Neuronal stem cell (in vitro differentiated cells): ENCODE measurements at regions not wholly inside any gene's neighbourhood (a gene's known extent, or its start where the extent isn't known, plus 50 kb on each side); places are given as distances from the start of the nearest gene placed in this dataset.

ENCODE experiments used
- DNase-seq: peaks from one replicate; pipeline ENCODE4 v3.0.0-alpha.2; 2013; ENCODE audit warnings: low spot score
- H2AFZ ChIP-seq: one replicate; pipeline ENCODE4 v1.6.1; 2013; ENCODE audit warnings: mild to moderate bottlenecking, low read length, inconsistent platforms
- H2AK5ac ChIP-seq: 2 replicates; pipeline ENCODE4 v1.6.1; 2013; ENCODE audit warnings: low read depth, mild to moderate bottlenecking, inconsistent platforms, low read length, moderate library complexity, mixed read lengths
- H2BK120ac ChIP-seq: 2 replicates; pipeline ENCODE4 v1.6.1; 2013; ENCODE audit warnings: low read depth, mild to moderate bottlenecking, inconsistent platforms, low read length, moderate library complexity, mixed read lengths
- H2BK12ac ChIP-seq: one replicate; pipeline ENCODE4 v1.6.1; 2013; ENCODE audit warnings: low read length, inconsistent platforms
- H2BK15ac ChIP-seq: 2 replicates; pipeline ENCODE4 v1.6.1; 2013; ENCODE audit warnings: mild to moderate bottlenecking, low read length, inconsistent platforms, mixed read lengths
- H2BK5ac ChIP-seq: one replicate; pipeline ENCODE4 v1.6.1; 2013; ENCODE audit warnings: inconsistent platforms, mild to moderate bottlenecking, low read length, moderate library complexity
- H3K14ac ChIP-seq: one replicate; pipeline ENCODE4 v1.6.1; 2013; ENCODE audit warnings: low read length, inconsistent platforms
- H3K18ac ChIP-seq: 2 replicates; pipeline ENCODE4 v1.6.1; 2013; ENCODE audit warnings: low read length, inconsistent platforms
- H3K23ac ChIP-seq: 2 replicates; pipeline ENCODE4 v1.6.1; 2013; ENCODE audit warnings: low read depth, mild to moderate bottlenecking, mixed read lengths, low read length, inconsistent platforms; ENCODE audit not compliant: poor library complexity
- H3K27ac ChIP-seq: replicated peaks from 3 replicates; pipeline ENCODE4 v1.5.1; 2013; ENCODE audit warnings: low read length, inconsistent platforms
- H3K27me3 ChIP-seq, 3 experiments: 2 replicates each; pipeline ENCODE4 v1.6.1; 2013; ENCODE audit warnings: low read length in 3 of 3, mild to moderate bottlenecking in 2 of 3, inconsistent platforms in 1 of 3, low read depth in 1 of 3, mixed read lengths in 1 of 3, moderate library complexity in 1 of 3; ENCODE audit not compliant: control insufficient read depth in 3 of 3, insufficient read depth in 3 of 3
- H3K36me3 ChIP-seq, 2 donors: replicated peaks in 1 of 2; 2 replicates each; pipeline ENCODE4 v1.6.1; 2013; ENCODE audit warnings: low read length in 2 of 2; ENCODE audit not compliant: control insufficient read depth in 2 of 2, insufficient read depth in 2 of 2
- H3K4ac ChIP-seq: 2 replicates; pipeline ENCODE4 v1.6.1; 2013; ENCODE audit warnings: inconsistent platforms, mild to moderate bottlenecking, low read length, moderate library complexity
- H3K4me1 ChIP-seq, 2 donors: 1 replicate in 1 of 2; 2 replicates in 1 of 2; pipeline ENCODE4 v1.6.1; 2013; ENCODE audit warnings: low read length in 2 of 2, low read depth in 1 of 2; ENCODE audit not compliant: control insufficient read depth in 2 of 2, insufficient read depth in 1 of 2
- H3K4me2 ChIP-seq: one replicate; pipeline ENCODE4 v1.6.1; 2013; ENCODE audit warnings: mild to moderate bottlenecking, low read length, inconsistent platforms; ENCODE audit not compliant: insufficient read depth, poor library complexity, severe bottlenecking
- H3K4me3 ChIP-seq, 2 donors: 2 replicates each; pipeline ENCODE4 v1.5.1; 2013; ENCODE audit warnings: low read length in 2 of 2, mild to moderate bottlenecking in 2 of 2, inconsistent platforms in 1 of 2, moderate library complexity in 1 of 2
- H3K79me1 ChIP-seq: one replicate; pipeline ENCODE4 v1.6.1; 2013; ENCODE audit warnings: low read depth, mild to moderate bottlenecking, inconsistent platforms, low read length, moderate library complexity
- H3K9ac ChIP-seq: one replicate; pipeline ENCODE4 v1.6.1; 2013; ENCODE audit warnings: mild to moderate bottlenecking, low read depth, low read length, inconsistent platforms; ENCODE audit not compliant: poor library complexity
- H3K9me3 ChIP-seq, 2 donors: replicated peaks in 1 of 2; 2 replicates each; pipeline versions ENCODE3 to v1.6.1; 2013; ENCODE audit warnings: low read length in 2 of 2, mild to moderate bottlenecking in 2 of 2, inconsistent platforms in 1 of 2, low read depth in 1 of 2, mixed read lengths in 1 of 2, moderate library complexity in 1 of 2; ENCODE audit not compliant: control insufficient read depth in 2 of 2, insufficient read depth in 1 of 2
- H4K8ac ChIP-seq: one replicate; pipeline ENCODE4 v1.6.1; 2013; ENCODE audit warnings: low read depth, mild to moderate bottlenecking, inconsistent platforms, low read length, moderate library complexity
- H4K91ac ChIP-seq: one replicate; pipeline ENCODE4 v1.6.1; 2013; ENCODE audit warnings: low read length, low read depth, mild to moderate bottlenecking, inconsistent platforms; ENCODE audit not compliant: poor library complexity
- WGBS, 2 donors: extraction: QIAGEN DNeasy Blood & Tissue Kit; methylation state at CpG; one replicate each; pipeline ENCODE4 v1.1.7; 2013; ENCODE audit warnings: missing lambda C conversion rate in 2 of 2, mixed read lengths in 1 of 2; ENCODE audit not compliant: insufficient read length in 2 of 2, insufficient replicate concordance in 1 of 2; ENCODE audit errors: extremely low coverage in 2 of 2; 5-methylcytosine and 5-hydroxymethylcytosine counted together

DNA sequence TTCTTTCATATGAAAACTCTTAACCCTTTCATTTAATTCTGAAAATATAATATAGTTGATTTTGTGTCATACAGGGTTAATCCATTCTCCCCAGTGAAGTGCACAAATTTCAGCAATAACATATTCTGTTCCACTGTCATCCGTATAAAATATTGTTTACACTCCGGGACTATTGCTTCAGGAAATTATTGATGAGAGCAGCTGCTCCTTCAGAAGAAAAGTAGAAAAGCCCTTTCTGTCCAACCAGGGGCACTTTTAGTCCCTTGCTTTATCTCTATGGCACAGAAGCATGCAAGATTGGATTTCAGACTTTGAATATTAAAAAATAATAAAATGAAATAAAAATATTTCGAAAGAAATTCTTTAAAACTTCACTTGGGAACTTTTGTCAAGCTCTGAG is 535.7 kb upstream of the SLC39A10 start:
- H4K91ac ChIP-seq: no peak overlapping the region
- H3K9ac ChIP-seq: no peak overlapping the region
- H3K14ac ChIP-seq: no peak overlapping the region
- no peaks in the 10 kb centered on the region for H3K27me3 ChIP-seq
- H2AK5ac ChIP-seq: no peak overlapping the region
- no peaks in the 10 kb centered on the region for H3K4me1 ChIP-seq
- no peaks in the 10 kb centered on the region for H3K9me3 ChIP-seq
- no peak for DNase-seq
- no peak overlapping the region for H3K27ac ChIP-seq
- H3K18ac ChIP-seq: no peak overlapping the region
- H4K8ac ChIP-seq: no peak overlapping the region
- H3K23ac ChIP-seq: no peak overlapping the region
- H3K4me2 ChIP-seq: no peak overlapping the region
- no peak overlapping the region for H2BK120ac ChIP-seq
- no peak overlapping the region for H3K4ac ChIP-seq
- H3K36me3 ChIP-seq: no peaks in the 10 kb centered on the region
- H2BK15ac ChIP-seq: no peak overlapping the region
- H2AFZ ChIP-seq: no peak overlapping the region
- no peak overlapping the region for H2BK12ac ChIP-seq
- WGBS, 2 donors: no CpG with 5 or more reads among the region's 3 CpGs
- no peak overlapping the region for H3K4me3 ChIP-seq
- H3K79me1 ChIP-seq: no peaks in the 10 kb centered on the region
- no peak overlapping the region for H2BK5ac ChIP-seq

DNA sequence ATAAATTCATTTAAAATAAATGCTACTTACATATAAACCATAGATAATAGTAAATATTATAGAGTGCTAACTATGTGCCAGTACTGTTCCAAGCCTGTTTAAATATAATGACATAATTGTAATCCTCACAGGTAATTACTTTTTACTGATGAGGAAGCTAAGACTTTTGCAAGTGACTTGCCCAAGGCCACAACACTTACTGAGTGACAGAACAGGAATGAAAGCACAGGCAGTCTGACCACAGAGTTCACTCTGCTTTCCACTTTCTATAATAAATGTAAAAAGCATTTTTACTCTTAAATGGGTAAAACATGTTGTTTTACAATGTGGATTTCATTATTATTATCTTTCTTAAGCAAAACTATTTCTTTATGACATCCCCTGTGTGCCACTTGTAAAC is 537.8 kb upstream of the SLC39A10 start:
- Histone ChIP-seq H4K8ac (no peak overlapping the region), H2AK5ac (no peak overlapping the region), H3K4me2 (no peak overlapping the region), H2BK5ac (no peak overlapping the region), H2BK120ac (no peak overlapping the region), H4K91ac (no peak overlapping the region), H3K4me1 (no peaks in the 10 kb centered on the region), H3K23ac (no peak overlapping the region), H3K18ac (no peak overlapping the region), H3K27me3 (no peaks in the 10 kb centered on the region), H3K79me1 (no peaks in the 10 kb centered on the region), H3K14ac (no peak overlapping the region), H2AFZ (no peak overlapping the region), H3K9ac (no peak overlapping the region), H2BK15ac (no peak overlapping the region), H3K4ac (no peak overlapping the region), H3K36me3 (no peaks in the 10 kb centered on the region), H3K27ac (no peak overlapping the region), H3K9me3 (peaks cover 0 to 1% of the 10 kb centered on the region in 2 donors), H2BK12ac (no peak overlapping the region), H3K4me3 (no peak overlapping the region)
- no peak for DNase-seq

DNA sequence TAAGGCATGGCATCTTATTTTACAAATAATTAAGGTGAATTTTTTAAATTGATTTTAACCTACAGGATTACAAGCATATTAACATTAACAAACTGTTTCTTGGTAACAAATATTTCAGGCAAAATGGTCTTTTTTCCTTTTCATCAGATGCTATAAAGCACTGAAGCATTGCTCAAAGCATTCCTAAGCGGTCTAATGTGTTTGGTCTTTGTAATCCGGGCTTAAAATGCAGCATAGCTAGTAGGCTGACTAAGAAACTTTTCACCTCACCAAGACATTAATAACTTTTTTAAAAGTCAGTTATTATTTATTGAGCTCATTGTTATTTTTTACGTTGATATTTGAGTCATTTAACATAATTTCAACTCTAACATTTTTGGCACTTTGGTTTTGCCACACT is 538.8 kb upstream of the SLC39A10 start:
- no CpG with 5 or more reads among the region's 3 CpGs for WGBS, 2 donors
- H3K27ac ChIP-seq: no peak overlapping the region
- no peak overlapping the region for H2BK120ac ChIP-seq
- H3K4ac ChIP-seq: no peak overlapping the region
- no peaks in the 10 kb centered on the region for H3K36me3 ChIP-seq
- no peak overlapping the region for H3K4me3 ChIP-seq
- no peak overlapping the region for H2AFZ ChIP-seq
- no peak overlapping the region for H3K23ac ChIP-seq
- no peak overlapping the region for H4K8ac ChIP-seq
- no peak overlapping the region for H3K4me2 ChIP-seq
- no peak overlapping the region for H3K9ac ChIP-seq
- H4K91ac ChIP-seq: no peak overlapping the region
- H3K4me1 ChIP-seq: no peaks in the 10 kb centered on the region
- no peak overlapping the region for H3K18ac ChIP-seq
- no peak overlapping the region for H2BK15ac ChIP-seq
- H3K79me1 ChIP-seq: no peaks in the 10 kb centered on the region
- H3K9me3 ChIP-seq: peaks cover 0 to 1% of the 10 kb centered on the region in 2 donors
- no peak for DNase-seq
- H3K27me3 ChIP-seq: no peaks in the 10 kb centered on the region
- no peak overlapping the region for H2BK5ac ChIP-seq
- H2BK12ac ChIP-seq: no peak overlapping the region
- no peak overlapping the region for H2AK5ac ChIP-seq
- no peak overlapping the region for H3K14ac ChIP-seq

DNA sequence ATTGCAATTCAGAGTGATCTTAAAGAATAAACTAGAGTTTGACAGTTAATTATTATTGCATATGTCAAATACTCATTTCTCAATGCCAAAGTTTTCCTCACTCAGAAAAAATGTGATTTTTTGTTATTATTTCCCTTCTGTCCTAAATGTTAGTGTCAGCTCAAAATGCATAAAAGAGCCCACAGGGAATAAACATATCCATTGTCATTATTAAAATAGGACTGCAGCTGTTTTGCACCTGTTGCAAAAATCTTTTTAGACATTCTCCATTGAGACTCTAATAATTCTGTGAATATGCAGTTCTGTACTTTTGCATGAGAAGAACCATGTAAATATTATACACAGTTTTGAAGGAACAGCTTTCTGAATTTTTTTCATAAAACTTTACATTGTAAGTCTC is 540.0 kb upstream of the SLC39A10 start:
- no peak overlapping the region for H2BK120ac ChIP-seq
- no peaks in the 10 kb centered on the region for H3K36me3 ChIP-seq
- no peak overlapping the region for H3K23ac ChIP-seq
- no peak overlapping the region for H3K4me2 ChIP-seq
- H4K91ac ChIP-seq: no peak overlapping the region
- no peak overlapping the region for H3K18ac ChIP-seq
- no peak overlapping the region for H4K8ac ChIP-seq
- H2BK12ac ChIP-seq: no peak overlapping the region
- H3K27ac ChIP-seq: no peak overlapping the region
- H3K14ac ChIP-seq: no peak overlapping the region
- no peak overlapping the region for H3K4ac ChIP-seq
- no peak for DNase-seq
- no peak overlapping the region for H3K9ac ChIP-seq
- no peak overlapping the region for H3K4me3 ChIP-seq
- H3K9me3 ChIP-seq: peaks cover 0 to 1% of the 10 kb centered on the region in 2 donors
- no peak overlapping the region for H2AK5ac ChIP-seq
- H3K79me1 ChIP-seq: no peaks in the 10 kb centered on the region
- H2BK5ac ChIP-seq: no peak overlapping the region
- H2AFZ ChIP-seq: no peak overlapping the region
- no peak overlapping the region for H2BK15ac ChIP-seq
- H3K27me3 ChIP-seq: no peaks in the 10 kb centered on the region
- no peaks in the 10 kb centered on the region for H3K4me1 ChIP-seq
